Activated CD8-positive, alpha-beta memory T cell treated with anti-CD3 and anti-CD28 coated beads, Interleukin-2, amount 10 ng/mL, durations not matched to agents 7 days and 5 days (primary cell): ENCODE measurements at regions not wholly inside any gene's neighbourhood (a gene's known extent, or its start where the extent isn't known, plus 50 kb on each side); places are given as distances from the start of the nearest gene placed in this dataset.

Source experiments
- ATAC-seq: fragments of 150-1000 bp; cut with Tn5 transposase; one replicate; pipeline ENCODE4 v1.10.0; 2021; ENCODE audit warnings: moderate library complexity
- CTCF ChIA-PET: fragments of 350-600 bp; sonication (Branson Sonifier 250); formaldehyde crosslinking; loops from one replicate; lab custom pipeline; 2021; ENCODE audit warnings: antibody characterized with exemption; lab: Charles Lee
- DNase-seq: peaks from one replicate; pipeline ENCODE4 v3.0.0-alpha.2; 2020
- H3K27ac Mint-ChIP-seq: one replicate; pipeline ENCODE4 v1.8.0; 2021; ENCODE audit warnings: mild to moderate bottlenecking, mixed read lengths
- H3K27me3 Mint-ChIP-seq: one replicate; pipeline ENCODE4 v1.8.0; 2021; ENCODE audit warnings: mixed read lengths
- H3K36me3 Mint-ChIP-seq: one replicate; pipeline ENCODE4 v1.8.0; 2021; ENCODE audit warnings: mild to moderate bottlenecking, mixed read lengths
- H3K4me1 Mint-ChIP-seq: one replicate; pipeline ENCODE4 v1.8.0; 2021; ENCODE audit warnings: mixed read lengths
- H3K4me3 Mint-ChIP-seq: one replicate; pipeline ENCODE4 v1.8.0; 2021; ENCODE audit warnings: mild to moderate bottlenecking, moderate library complexity, mixed read lengths
- H3K9me3 Mint-ChIP-seq: one replicate; pipeline ENCODE4 v1.8.0; 2022; ENCODE audit warnings: low read depth, mixed read lengths

DNA sequence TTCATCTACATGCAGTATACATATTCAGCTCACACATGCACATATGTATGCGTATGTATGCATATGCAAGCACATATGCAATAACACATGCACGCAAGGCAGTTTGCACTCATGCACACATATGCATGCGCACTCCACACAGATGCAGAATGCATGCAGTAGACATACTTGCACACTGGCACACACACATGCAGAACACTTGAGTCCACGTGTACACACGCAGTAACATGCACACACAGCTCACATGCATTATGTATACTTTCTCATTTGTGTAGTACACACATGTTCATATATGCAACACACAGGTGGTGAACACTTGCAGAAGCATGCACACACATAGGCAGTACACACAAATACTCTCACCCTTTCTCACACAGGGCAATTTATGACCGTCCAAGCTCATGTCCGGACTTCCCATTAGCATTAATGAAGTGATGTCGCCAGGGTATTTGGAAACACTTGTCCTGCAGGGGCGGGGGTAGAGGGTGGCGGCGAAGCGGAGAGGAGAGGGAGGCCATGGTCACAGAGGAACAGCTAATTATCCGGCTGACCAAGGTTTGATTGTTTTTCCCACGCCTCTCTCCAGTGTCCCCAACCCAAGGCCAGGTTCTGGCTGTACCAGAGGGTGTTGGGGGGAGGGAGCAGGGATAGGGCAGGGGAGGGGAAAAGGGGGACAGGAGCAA, 91.3 kb downstream of the VEGFA start:
- H3K36me3 Mint-ChIP-seq, result no peaks in the 10 kb centered on the region
- ATAC-seq (no peak), DNase-seq (no peak)
- peaks cover 2% of the 10 kb centered on the region for H3K27me3 Mint-ChIP-seq
- H3K4me3 Mint-ChIP-seq, result no peak overlapping the region
- H3K9me3 Mint-ChIP-seq, result no peaks in the 10 kb centered on the region
- H3K4me1 Mint-ChIP-seq, result no peaks in the 10 kb centered on the region
- no peak overlapping the region for H3K27ac Mint-ChIP-seq
- CTCF ChIA-PET, result no interaction called here

DNA sequence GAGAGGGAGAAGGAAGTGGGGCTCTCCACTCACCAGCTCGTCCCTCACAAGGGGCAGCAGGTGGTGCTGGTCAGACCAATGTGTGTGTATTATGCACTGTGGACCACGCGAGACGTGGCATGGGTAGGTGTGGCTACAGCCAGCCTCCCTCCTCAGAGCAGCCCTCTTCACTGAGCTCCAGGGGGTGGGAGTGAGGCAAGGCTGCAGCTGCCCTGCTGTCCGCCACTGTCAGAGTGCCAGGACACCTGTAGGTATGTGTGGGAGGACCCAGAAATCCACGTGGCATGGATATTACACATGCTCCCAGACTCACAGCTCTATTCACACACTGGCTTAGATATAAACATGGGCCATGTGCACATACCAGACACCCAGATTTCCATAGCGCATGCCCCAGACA, 90.3 kb downstream of the VEGFA start:
- Mint-ChIP-seq H3K27me3 (peaks cover 2% of the 10 kb centered on the region), H3K27ac (no peak overlapping the region), H3K4me1 (no peaks in the 10 kb centered on the region), H3K9me3 (no peaks in the 10 kb centered on the region), H3K36me3 (no peaks in the 10 kb centered on the region), H3K4me3 (no peak overlapping the region)
- ATAC-seq, result no peak
- DNase-seq, result no peak
- CTCF ChIA-PET, result no interaction called here

DNA sequence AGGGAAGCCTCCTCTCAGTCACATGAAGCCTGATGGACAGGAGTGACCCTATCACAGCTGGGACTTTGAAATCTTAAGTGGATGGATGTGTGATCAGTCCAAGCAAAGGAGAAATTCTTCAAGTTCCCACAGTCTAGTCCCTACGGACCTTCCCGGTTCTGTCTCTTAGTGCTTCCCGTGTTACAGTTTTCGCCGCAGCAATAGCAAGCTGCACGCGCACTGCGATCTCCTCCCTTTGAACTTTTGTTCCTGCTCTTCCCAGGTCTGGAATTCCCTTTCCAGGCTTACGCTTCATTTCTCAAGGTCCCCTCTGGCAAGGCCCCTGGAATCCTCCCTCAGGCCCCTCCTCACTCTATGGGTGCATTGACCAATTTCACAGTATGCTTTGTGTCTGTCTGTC, 89.2 kb downstream of the VEGFA start:
- H3K4me1 Mint-ChIP-seq, result no peaks in the 10 kb centered on the region
- DNase-seq (no peak), ATAC-seq (no peak)
- H3K36me3 Mint-ChIP-seq, result no peaks in the 10 kb centered on the region
- H3K9me3 Mint-ChIP-seq, result no peaks in the 10 kb centered on the region
- H3K27me3 Mint-ChIP-seq, result no peaks in the 10 kb centered on the region
- no peak overlapping the region for H3K27ac Mint-ChIP-seq
- CTCF ChIA-PET, result no interaction called here
- no peak overlapping the region for H3K4me3 Mint-ChIP-seq

DNA sequence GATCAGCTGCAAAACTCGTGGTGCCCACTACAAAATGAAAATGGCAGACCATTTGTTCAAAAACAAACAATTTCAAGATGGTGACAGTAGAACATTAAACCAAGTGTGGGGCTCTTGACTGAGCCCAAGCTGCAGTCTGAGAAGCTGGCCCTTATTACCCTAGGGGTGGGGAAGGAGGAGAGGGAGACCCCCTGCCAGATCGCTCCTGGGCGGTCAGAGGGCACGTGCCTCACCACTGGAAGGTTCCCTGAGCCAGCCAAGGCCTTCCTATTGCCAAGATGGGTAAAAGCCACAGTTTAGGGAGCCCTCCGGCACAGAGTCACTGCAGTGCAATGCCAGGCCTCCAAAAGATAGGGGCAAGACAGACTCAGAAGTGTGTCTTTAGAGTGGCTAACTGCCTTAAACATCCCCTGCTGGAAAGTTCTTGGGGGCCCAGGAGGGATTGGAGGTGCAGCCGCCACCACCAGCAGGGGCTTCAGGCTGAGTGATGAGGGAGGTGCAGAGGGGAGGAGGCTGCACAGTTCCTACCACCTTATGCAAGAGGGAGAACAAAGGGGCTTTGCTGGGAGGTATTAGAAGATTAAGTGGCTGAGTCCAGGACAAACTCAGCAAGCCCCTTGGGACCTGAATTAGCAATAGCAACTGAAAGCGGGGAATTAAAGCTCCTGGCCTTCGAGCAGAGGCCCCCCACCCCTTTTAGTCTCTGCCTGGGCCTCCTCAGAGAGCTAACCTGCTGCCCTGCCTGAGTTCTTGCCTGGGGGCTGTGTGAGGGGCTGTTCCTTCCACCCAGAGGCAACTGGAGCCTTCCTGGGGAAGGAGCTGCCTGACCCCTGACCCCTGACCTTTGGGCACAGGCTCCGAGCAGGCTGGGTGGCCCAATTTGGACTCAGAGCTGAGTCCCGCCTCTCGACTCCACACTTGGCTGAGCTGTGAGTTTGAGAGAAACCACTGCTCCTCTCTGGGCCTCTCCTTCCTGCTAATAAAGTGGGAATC, 88.4 kb downstream of the VEGFA start:
- H3K9me3 Mint-ChIP-seq, result no peaks in the 10 kb centered on the region
- ATAC-seq (no peak), DNase-seq (no peak)
- no peaks in the 10 kb centered on the region for H3K4me1 Mint-ChIP-seq
- H3K27ac Mint-ChIP-seq, result no peak overlapping the region
- H3K36me3 Mint-ChIP-seq, result no peaks in the 10 kb centered on the region
- no peak overlapping the region for H3K4me3 Mint-ChIP-seq
- CTCF ChIA-PET, result interaction anchor here (1.7 kb wide), 1 partner anchor 89 kb away, joined by 3 read pairs; no protein-coding TSS in a partner anchor
- no peaks in the 10 kb centered on the region for H3K27me3 Mint-ChIP-seq

DNA sequence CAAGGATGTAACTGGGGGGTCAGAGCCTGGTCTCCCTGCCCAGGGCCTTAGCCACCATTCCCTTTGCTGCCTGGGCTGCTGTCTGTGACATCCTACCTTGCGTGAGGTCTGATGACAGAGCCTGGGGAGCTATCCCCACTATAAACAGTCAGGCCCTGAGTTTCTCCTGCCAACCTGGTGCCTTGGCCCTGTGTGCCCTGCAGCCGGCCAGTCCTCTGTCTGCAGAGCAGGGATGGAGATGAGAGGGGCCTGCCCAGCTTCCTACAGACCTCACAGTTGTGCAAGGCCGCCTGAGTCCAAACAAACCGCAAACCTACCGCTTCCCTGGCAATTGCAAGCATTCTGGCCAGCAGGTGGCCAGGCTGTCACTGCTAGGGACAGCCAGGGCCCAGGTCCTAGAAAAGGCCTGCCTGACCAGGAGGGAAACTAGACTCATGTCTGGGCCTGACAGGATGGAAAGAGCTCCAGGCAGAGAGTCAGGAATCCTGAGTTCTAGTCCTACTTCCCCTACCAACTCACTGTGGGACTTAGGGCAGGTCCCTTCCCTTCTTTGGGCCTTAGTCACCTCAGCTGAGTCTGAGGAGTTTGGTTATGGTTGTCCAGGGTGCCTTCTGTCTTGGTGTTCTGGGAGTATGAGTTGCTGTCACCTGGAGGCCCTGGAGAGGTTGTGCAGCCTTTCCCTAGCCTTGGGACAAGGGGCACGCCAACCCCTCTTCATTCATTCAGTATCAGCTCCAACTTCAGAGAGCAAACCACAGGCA, 86.2 kb downstream of the VEGFA start:
- CTCF ChIA-PET, result interaction anchor here (0.8 to 1.7 kb wide), 4 partner anchors 10 to 87 kb away, joined by 3 to 6 read pairs (median 3); no protein-coding TSS in a partner anchor
- no peak for ATAC-seq
- H3K4me3 Mint-ChIP-seq, result no peak overlapping the region

DNA sequence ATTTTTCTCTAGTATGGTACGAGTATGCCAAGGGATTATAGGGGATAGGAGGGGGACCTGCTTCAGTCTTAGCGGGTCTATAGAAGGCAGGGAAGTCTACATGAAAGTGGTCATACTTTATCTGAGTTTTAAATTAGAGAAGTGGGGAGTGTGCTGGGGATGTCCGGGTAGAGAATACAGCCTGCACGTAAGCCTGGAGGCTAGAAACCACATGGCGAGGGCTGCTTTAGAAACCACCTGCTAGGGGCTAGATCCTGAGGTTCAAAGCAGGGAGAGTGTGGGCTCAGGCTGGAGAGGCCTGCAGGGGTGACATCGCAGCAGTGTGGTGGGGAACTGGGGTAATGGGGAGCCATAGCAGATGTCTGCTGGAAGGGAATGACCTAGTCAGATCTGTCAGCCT, 85.2 kb downstream of the VEGFA start:
- Mint-ChIP-seq H3K36me3 (no peaks in the 10 kb centered on the region), H3K4me3 (no peak overlapping the region), H3K27me3 (no peaks in the 10 kb centered on the region), H3K9me3 (no peaks in the 10 kb centered on the region), H3K4me1 (no peaks in the 10 kb centered on the region), H3K27ac (no peak overlapping the region)
- ATAC-seq, result no peak
- no peak for DNase-seq
- CTCF ChIA-PET, result interaction anchor here (0.8 kb wide), 1 partner anchor 11 kb away, joined by 3 read pairs; no protein-coding TSS in a partner anchor

More for the DNA sequence above, 86.2 kb downstream of the VEGFA start:
- Mint-ChIP-seq H3K4me1 (no peaks in the 10 kb centered on the region), H3K9me3 (no peaks in the 10 kb centered on the region), H3K27ac (no peak overlapping the region), H3K36me3 (no peaks in the 10 kb centered on the region), H3K27me3 (no peaks in the 10 kb centered on the region)
- DNase-seq, result no peak

DNA sequence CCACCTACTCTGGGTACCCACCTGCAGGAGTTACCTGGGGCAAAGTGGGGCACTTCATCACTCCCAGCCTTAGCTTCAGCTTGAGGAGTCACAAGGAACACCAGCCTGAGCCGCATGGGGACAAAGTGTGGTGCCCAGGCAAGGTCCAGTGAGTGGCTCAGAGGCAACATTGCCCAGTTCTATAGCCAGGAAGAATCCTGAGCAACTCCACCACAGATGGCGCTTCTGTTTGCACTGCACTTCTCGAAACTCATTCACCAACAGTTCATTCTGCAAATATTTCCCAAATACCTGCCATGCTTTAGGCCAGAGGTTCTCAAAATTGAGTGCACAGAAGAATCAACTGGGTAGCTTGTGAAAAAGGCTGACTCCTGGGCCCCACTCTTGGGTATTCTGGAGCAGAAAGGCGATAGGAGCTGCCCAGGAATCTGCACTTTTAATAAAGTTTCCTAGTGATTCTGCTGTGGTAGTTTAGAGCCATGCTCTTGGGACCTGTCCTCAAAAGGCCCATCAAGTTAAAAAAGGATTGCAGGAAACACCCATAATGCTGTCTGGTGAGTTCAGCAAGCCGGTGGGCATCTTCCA, 83.1 kb downstream of the VEGFA start:
- ATAC-seq, result no peak
- Mint-ChIP-seq H3K4me1 (no peaks in the 10 kb centered on the region), H3K36me3 (no peaks in the 10 kb centered on the region), H3K9me3 (no peaks in the 10 kb centered on the region), H3K4me3 (no peak overlapping the region), H3K27ac (no peak overlapping the region), H3K27me3 (no peaks in the 10 kb centered on the region)
- no peak for DNase-seq
- CTCF ChIA-PET, result no interaction called here

DNA sequence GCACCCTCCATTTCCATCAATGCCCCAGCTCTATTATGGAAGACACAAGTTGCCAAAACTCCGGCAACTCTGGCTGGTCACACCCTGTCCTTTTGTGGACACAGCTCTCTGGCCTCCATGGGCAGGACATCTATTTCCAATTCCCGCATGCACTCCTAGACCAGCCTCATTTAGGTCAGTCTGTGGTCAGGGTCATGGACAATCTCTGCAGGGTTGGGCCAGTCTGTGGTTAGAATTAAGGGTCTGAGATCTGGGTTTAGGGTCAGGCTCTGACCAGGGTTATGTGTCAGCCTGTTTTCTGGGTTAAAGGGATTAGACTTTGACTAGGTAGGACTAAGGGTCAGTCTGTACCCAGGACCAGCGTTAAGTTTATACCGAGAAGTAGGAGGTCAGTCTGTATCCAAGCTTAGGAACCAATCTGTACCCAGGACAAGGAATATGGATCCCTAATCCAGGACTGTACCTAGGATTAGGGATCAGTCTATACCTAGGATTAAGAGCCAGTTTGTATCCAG, 82.4 kb downstream of the VEGFA start:
- Mint-ChIP-seq H3K27me3 (peaks cover 3% of the 10 kb centered on the region), H3K9me3 (no peaks in the 10 kb centered on the region), H3K36me3 (no peaks in the 10 kb centered on the region), H3K4me1 (no peaks in the 10 kb centered on the region), H3K27ac (no peak overlapping the region), H3K4me3 (no peak overlapping the region)
- DNase-seq (no peak), ATAC-seq (no peak)
- CTCF ChIA-PET, result no interaction called here

DNA sequence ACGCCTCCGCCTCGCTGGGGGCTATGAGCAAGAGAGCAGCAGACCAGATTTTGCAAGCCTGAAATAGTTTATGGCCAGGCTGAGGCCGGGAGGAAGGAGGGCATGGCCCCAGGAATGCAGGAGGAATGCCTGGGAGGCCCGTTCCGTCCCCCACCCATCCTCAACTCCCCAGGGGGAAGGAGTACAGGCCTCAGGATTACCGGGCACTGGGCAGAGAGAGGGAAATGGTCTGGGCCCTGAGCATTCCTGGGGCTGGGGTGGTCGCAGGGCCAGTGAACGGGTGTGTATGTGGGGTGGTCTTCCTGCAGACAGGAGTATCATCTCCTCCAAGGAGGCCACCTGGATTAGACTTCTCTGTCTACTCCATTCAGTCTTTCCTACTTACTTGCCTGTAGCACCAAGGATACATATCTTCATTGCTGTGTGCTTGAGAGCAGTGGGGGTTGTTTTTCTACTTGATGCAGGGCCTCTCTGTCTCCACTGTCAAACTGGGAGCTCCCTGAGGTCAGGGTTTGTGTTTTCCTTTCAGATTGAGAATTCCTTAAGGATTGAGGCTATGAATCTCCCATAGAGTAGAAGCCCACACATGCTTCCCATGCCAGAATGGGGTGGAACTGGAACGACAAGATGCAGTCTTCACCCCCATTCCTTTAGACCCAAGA, 81.3 kb downstream of the VEGFA start:
- H3K36me3 Mint-ChIP-seq, result no peaks in the 10 kb centered on the region
- peaks cover 10% of the 10 kb centered on the region for H3K27me3 Mint-ChIP-seq
- CTCF ChIA-PET, result no interaction called here
- H3K27ac Mint-ChIP-seq, result no peak overlapping the region
- no peak overlapping the region for H3K4me3 Mint-ChIP-seq
- no peaks in the 10 kb centered on the region for H3K4me1 Mint-ChIP-seq
- H3K9me3 Mint-ChIP-seq, result no peaks in the 10 kb centered on the region
- DNase-seq (no peak), ATAC-seq (no peak)

DNA sequence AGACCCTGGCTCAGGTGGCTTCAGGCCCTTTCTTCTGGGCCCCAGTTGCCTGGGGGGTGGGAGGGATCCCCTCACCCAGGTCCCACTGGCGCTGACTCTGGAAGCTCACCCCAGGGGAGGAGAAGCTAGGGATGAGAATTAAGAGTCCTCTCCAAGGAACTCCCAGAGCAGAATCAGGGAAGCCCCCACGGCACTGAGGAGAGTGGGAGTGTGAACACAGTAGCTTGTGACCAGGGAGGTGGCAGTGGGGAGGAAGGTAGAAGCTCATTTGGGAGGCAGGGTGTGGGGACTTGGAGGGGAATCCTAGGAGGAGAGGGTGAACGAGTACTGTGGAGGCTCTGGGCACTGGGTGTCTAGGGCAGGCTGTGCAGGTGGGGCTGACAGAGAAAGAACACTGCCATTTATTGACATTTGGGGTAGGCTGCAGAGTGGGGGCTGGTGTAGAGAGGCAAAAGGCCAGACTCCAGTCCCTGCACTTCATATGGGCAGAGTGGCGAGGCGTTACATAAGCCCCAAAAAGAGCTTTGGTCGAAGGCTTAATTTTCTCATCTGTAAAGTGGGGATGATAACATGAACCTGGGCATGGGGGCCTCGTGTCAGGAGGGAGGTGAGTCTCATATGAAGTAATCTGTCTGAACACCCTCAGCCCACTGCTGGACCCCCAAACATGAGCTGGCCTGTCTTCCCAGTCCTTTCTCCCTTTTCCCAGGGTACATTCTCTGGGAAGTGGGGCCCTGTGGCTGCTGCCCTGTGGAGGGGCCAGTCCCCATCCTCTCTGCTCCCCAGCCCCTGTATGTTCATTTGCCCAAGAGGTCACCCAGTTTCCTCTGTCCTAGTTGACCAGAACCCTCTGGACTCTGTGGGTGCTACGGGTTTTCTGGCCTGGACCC, 80.5 kb downstream of the VEGFA start:
- peaks cover 10% of the 10 kb centered on the region for H3K27me3 Mint-ChIP-seq
- no peaks in the 10 kb centered on the region for H3K36me3 Mint-ChIP-seq
- no peak overlapping the region for H3K4me3 Mint-ChIP-seq
- CTCF ChIA-PET, result interaction anchor here (1.3 kb wide), 1 partner anchor 81 kb away, joined by 4 read pairs; no protein-coding TSS in a partner anchor
- H3K9me3 Mint-ChIP-seq, result no peaks in the 10 kb centered on the region
- ATAC-seq, result no peak
- H3K27ac Mint-ChIP-seq, result no peak overlapping the region
- DNase-seq, result no peak
- H3K4me1 Mint-ChIP-seq, result no peaks in the 10 kb centered on the region

DNA sequence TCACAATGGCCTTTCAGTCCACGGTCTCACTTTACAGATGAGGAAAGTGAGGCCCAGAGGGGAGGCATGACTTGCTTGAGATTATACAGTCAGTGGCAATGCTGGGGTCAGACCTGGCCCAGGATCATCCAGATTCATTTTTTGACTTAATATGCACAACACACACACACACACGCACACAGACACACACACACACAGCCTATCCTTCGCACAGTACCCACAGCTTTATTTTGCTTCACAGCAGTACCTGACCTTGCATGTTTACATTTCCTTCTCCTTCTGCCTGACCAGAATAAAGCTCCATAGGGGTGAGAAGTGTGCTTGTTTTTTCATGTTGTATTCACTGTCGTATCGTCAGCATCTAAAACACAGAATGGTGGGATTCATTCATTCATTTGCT, 79.8 kb downstream of the VEGFA start:
- H3K4me3 Mint-ChIP-seq, result no peak overlapping the region
- no peaks in the 10 kb centered on the region for H3K9me3 Mint-ChIP-seq
- CTCF ChIA-PET, result interaction anchor here (1.3 kb wide), 1 partner anchor 80 kb away, joined by 4 read pairs; no protein-coding TSS in a partner anchor
- no peaks in the 10 kb centered on the region for H3K4me1 Mint-ChIP-seq
- ATAC-seq (no peak), DNase-seq (no peak)
- no peaks in the 10 kb centered on the region for H3K36me3 Mint-ChIP-seq
- peaks cover 10% of the 10 kb centered on the region for H3K27me3 Mint-ChIP-seq
- no peak overlapping the region for H3K27ac Mint-ChIP-seq
